OCI-LY7 (cell line): ENCODE measurements at regions not wholly inside any gene's neighbourhood (a gene's known extent, or its start where the extent isn't known, plus 50 kb on each side); places are given as distances from the start of the nearest gene placed in this dataset.

Experiments
- CTCF ChIP-seq: fragments of 200-600 bp; sonication (generic); conservative IDR thresholded peaks from 2 replicates; pipeline ENCODE4 v1.5.1; 2014; ENCODE audit warnings: mild to moderate bottlenecking, antibody characterized with exemption, low read length, moderate library complexity, mixed read lengths
- EZH2phosphoT487 ChIP-seq: fragments of 200-600 bp; sonication (generic); IDR thresholded peaks from 2 replicates; pipeline ENCODE4 v1.6.1; 2018; ENCODE audit warnings: low read depth, borderline replicate concordance, mild to moderate bottlenecking, mixed run types, antibody characterized with exemption, low read length, moderate library complexity, mixed read lengths

GRCh38 chr14:87732562-87732961, 260.4 kb downstream of the GALC start:
- TF ChIP-seq CTCF (no peak), EZH2phosphoT487 (no peak)
